ENCODE measurements at regions not wholly inside any gene's neighbourhood (a gene's known extent, or its start where the extent isn't known, plus 50 kb on each side); places are given as distances from the start of the nearest gene placed in this dataset.

- no peak for DNase-seq
Observed at GRCh38 chr9:31790720-31791119, 593.7 kb upstream of the ACO1 start.

- DNase-seq: peak in 1 of 4 experiments; percentile 9
Observed at GRCh38 chr9:31799953-31800609, 584.4 kb upstream of the ACO1 start.

GRCh38 chr9:31807574-31808256 lies 576.7 kb upstream of the ACO1 start:
- DNase-seq: no peak

GRCh38 chr9:31808766-31809165 lies 575.7 kb upstream of the ACO1 start:
- no peak for DNase-seq

- DNase-seq: no peak
Observed at GRCh38 chr9:31820426-31820825, 564.0 kb upstream of the ACO1 start.

- DNase-seq: no peak
Observed at GRCh38 chr9:31821583-31821982, 562.9 kb upstream of the ACO1 start.

- DNase-seq: no peak
Observed at GRCh38 chr9:31823365-31823764, 561.1 kb upstream of the ACO1 start.

GRCh38 chr9:31824860-31825259 lies 559.6 kb upstream of the ACO1 start:
- no peak for DNase-seq

- no peak for DNase-seq
Observed at GRCh38 chr9:31837211-31837610, 547.2 kb upstream of the ACO1 start.

- DNase-seq: no peak
Observed at GRCh38 chr9:31839273-31839672, 545.2 kb upstream of the ACO1 start.

GRCh38 chr9:31840702-31841101 lies 543.7 kb upstream of the ACO1 start:
- DNase-seq: no peak

- no peak for DNase-seq
Observed at GRCh38 chr9:31847963-31848362, 536.5 kb upstream of the ACO1 start.

- no peak for DNase-seq
Observed at GRCh38 chr9:31848505-31849285, 535.7 kb upstream of the ACO1 start.

- DNase-seq: no peak
Observed at GRCh38 chr9:31854187-31854586, 530.3 kb upstream of the ACO1 start.

- DNase-seq: no peak
Observed at GRCh38 chr9:31868830-31869229, 515.6 kb upstream of the ACO1 start.

GRCh38 chr9:31870276-31870675 lies 514.2 kb upstream of the ACO1 start:
- no peak for DNase-seq

- no peak for DNase-seq
Observed at GRCh38 chr9:31873722-31874121, 510.7 kb upstream of the ACO1 start.

GRCh38 chr9:31894008-31894407 lies 490.4 kb upstream of the ACO1 start:
- DNase-seq: no peak

- DNase-seq: no peak
Observed at GRCh38 chr9:31908158-31908890, 476.1 kb upstream of the ACO1 start.

GRCh38 chr9:31908891-31909480 lies 475.5 kb upstream of the ACO1 start:
- no peak for DNase-seq

GRCh38 chr9:31912636-31913035 lies 471.8 kb upstream of the ACO1 start:
- DNase-seq: no peak

- no peak for DNase-seq
Observed at GRCh38 chr9:31916591-31917241, 467.7 kb upstream of the ACO1 start.

All from suppressor macrophage (primary cell).